ENCODE measurements at regions not wholly inside any gene's neighbourhood (a gene's known extent, or its start where the extent isn't known, plus 50 kb on each side); places are given as distances from the start of the nearest gene placed in this dataset.
"Not testable (repeated sequence)": the region's sequence is repeated elsewhere in the genome, so short reads cannot be mapped to it uniquely, and the experiment has no call there.

DNA sequence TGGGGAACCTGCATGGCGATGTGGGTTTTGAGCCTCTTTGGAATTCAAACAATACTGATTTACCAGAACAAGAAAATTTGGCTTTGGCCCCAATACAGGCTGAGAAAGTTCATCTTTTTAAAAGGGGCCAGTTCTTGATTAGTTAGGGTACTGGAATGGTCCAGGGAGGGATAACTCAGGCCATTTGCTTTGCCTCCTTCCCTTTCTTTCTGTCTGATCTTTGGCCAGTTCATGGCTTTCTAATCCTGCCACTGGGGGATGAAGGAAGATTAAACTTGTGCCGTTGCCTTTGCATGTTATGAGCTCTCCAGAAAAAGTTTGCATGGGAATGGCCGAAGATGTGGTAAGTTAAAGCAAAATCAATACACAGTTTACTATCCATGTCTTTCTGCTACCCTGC is 78.4 kb downstream of the ADAMTS15 start:
- no peak for DNase-seq

DNA sequence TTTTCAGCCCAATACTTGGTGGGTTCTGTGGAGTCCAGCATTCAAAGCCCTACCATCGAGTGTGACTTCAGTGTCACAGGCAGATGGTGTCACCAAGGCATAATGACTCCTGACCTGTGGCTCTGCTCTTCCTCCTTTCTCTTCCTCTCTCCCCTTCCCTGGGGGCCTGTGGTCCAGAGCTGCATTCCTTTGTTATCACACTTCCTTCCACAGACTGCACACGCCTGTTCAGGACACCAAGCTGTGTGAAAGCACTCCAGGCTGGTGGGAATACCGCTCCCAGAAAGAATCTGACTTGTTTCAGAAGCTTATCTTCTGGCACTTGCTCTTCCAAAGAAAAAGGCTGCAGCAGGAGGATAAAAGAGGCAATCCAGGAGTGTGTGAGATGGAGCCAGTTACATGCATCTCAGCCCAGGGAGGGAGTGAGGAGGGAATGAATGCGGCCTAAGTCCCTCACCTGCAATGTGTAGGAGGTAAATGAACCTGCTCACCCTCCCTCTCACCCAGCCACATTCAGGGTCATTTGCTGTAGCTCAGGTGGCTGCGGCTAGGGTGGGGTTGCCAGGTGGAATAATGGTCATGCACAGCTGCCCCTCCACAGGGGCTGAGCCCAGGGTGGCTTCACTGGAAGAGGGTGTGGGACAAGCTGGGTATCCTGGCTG is 79.3 kb downstream of the ADAMTS15 start:
- DNase-seq, result peak; percentile 51

DNA sequence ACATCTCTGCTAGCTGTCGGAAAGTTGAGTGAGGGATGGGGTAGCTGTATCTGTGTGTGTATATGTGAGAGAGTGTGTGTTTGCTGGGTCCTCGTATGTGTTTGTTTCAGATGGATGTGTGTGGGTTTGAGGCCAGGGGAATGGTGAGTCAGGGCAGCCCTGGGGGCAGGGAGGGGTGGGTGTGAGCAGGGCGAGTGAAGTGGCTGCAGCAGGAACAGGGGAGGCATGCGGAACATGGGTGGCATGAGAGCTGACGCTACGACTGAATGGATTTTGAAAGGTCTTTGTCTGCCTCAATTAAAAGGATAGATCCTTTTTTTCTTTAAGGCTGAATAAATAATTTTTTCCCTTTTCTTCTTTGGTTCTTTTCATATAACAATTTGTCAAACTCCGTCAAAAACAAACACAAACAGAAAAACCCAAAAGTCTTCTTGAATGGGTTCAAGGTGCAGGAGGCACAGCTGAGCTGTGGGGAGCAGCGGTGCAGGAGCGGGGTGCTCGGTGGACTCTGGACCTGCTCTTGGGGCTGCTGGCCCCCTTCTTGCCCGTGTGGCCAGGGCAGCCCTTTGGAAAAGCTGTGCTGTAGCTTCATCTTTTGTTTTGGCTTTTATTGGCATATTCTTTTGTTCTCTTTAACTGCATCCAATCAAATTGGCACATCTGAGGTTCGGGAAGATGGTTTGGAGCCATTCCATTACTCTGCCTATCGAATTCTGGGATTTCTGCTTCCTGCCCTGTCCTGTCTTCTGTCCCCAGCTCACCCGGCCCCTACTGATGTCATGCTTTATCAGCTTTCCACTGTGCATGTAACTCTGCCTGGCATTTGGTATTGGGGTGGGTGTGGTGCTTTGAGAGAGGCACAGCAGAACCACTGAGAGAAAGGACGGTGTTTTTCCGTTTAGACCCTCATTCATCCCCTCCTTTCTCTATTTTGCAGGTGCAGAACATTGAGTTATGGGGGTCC is 80.1 kb downstream of the ADAMTS15 start:
- DNase-seq, result peak; percentile 31

DNA sequence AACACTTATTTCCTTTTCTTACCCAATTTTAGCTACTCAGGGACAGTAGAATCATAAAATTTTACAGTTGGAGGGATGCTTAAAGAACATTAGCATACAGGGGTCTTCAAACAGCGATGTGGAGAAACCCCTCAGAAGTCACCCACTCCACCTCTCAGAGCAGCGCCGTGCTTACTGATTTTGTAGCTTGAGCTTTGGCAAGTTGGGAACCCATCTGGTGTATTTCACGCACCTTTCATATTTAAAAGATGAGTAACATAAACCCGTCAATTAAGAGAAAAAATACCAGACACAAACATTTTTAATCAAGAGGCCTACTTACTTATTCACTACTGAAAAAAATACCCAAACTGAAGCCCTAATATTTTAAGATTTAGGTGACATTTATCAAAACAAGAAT is 80.9 kb downstream of the ADAMTS15 start:
- no peak for DNase-seq

DNA sequence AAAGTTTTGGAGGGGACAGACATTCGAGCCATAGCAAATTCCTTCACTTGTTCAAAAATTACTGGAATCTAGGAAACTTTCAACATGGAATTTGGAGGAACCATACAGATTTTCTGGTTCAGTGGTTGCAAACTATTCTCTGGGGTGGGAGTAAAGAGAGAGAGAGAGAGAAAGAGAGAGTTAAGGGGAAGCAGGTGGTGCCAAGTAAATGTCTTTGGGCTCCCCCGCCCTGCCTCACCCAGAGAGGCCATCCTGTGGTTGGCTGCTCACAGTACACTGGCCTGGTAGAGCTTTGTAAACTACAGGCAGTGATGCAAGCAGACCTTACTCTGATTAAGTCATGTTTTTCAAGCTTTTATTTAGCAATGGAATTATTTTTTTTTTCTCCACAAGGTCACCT is 82.6 kb downstream of the ADAMTS15 start:
- peak; percentile 61 for DNase-seq

DNA sequence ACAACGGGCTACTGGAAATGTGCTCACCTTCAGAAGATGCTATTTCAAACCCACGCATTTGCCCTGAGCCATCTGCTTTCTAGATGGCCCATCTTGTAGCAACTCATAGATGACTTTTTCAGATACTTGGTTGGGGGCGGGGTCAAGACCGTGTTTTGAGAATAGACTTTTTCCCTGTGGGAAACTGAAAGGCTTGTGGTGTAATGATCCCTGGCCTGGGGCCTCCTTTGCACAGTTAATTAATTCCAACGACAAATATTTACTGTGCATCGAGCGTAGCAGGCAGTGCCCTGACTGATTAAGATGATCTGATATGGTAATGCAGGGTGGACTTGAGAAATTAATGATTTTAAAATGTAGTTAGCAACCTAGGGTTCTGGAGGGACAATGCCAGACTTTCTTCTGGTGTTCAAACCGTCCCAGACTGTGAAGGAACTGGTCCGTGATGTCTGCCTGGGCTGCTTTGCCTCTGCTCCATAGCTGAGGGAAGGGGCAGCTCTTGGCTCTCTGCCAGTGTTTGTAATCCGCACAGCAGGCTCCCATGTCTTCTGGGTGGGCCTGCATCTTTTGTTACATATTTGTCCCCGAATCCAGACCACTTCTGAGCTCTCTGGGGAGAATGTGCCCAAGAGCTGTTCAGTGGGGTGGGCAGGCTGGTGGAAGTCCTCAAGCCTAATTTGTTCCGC is 84.8 kb downstream of the ADAMTS15 start:
- no peak for DNase-seq

DNA sequence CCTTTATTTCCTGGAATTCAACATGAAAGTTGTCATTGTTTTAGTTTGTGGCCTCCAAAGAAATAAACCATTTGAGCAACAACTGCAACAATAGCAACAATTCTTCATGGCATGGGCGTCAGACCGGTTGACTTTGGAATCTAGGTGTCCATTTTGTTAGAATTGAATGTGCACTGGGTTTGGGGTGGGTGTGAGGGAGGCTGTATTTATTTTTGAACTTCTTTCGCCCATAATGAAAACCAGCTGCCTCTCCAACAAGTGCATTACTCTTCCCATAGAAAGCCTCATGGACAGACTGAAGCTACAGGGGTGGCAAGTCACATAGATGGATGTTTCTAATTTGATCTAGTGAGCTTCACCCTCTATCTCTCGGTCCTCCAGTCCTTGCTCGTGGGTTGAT is 85.4 kb downstream of the ADAMTS15 start:
- peak; percentile 21 for DNase-seq

DNA sequence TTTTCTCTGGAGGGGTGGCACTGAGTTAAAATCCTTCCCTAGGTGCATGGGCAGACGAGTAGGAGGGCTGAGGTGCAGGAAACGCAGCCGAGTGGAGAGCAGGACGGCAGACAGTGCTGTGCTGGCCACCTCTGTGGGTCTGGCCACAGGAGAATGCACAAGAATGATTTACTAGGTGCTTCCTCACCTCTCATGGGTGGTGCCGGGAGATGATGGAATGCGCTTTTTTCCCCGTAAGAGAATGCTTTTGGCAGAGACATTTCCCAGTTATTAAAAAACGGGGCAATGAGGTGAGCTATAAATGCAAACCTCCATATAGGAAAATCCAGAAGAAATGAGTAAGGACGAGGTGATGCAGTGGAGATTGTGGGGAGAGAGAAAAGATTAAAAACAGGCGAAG is 86.1 kb downstream of the ADAMTS15 start:
- DNase-seq, result no peak

DNA sequence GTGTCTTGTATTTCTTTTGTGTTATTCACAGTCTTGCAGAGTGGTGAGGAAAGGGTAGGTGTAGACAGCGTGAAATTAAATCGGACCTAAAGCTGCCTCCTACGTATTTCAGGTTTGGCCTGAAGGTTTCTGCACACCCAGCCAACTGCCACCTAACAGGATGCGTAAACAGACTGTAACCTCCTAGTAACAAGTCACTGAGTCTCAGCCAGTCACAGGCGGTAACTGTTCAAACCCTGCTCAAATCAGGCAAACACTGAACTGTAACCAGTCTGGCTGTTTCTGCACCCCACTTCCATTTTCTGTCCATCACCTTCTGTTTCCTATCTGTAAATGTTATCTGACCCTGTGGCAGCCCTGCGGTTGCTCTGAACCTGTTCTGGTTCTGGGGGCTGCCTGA is 87.1 kb downstream of the ADAMTS15 start:
- no peak for DNase-seq

DNA sequence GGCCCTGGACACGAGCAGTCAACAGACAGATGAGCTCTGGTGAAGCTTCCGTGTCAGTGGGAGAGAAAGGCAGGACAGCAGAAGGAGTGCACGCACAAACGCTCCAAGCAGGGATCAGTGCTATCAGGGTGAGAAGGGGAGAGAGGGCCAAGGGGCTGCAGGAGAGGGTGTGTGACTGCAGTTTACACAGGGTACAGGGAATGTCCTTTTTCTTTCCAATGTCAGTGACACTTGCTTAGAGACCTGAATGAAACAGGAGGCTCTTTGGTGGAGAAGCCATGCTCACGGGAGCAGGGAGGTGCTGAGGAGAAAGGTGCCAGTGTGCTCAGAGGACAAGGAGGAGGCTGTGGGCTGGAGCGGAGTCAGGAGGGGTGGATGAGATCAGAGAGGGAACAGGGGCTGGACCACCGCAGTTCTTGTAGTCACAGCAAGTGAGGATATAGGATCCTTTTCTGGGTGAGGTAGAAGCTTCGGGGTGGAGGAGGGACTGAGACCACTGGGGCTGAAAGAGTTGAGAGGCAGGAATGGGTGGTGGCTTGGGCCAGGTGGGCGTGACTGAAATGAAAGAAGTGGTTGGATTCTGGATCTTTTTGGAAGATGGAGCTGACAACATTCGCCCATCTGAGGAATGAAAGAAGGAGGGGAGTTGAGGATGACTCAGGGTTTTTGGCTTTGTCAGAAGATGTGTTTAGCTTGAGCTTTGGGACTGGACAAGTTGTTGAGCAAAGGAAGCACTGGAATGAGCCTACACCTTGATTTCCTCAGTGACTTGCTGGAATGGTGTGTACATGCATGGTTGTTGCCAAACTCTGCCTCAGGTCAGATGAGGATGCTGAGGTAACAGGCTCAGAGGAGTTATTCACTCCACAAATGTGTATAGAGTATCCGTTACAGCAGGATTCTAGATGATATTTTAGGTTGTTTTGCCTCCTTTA is 87.9 kb downstream of the ADAMTS15 start:
- peak; percentile 18 for DNase-seq

DNA sequence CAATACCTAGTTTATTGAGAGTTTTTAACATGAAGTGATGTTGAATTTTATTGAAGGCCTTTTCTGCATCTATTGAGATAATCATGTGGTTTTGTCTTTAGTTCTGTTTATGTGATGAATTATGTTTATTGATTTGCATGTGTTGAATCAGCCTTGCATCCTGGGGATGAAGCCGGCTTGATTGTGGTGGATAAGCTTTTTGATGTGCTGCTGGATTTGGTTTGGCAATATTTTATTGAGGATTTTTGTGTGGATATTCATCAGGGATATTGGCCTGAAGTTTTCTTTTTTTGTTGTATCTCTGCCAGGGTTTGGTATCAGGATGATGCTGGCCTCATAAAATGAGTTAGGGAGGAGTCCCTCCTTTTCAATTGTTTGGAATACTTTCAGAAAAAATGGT is 91.2 kb downstream of the ADAMTS15 start:
- DNase-seq, result not testable (repeated sequence)

DNA sequence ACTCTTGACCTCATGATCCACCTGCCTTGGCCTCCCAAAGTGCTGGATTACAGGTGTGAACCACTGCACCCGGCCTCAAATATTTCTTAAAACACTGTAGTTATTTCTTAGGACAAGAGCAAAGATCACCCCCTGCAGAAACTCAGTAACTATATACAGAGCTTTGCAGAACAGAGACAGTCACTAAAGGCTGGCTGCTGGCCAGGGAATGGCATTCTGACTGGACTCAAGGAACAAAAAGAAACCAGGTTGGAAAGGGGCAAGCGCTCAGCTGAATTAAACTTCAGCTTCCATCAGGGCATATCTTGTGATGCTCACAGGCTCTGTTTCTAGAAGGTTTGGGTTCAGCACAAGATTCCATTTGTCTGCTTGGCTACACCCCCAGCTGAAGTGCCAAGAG is 95.8 kb downstream of the ADAMTS15 start:
- DNase-seq, result no peak

DNA sequence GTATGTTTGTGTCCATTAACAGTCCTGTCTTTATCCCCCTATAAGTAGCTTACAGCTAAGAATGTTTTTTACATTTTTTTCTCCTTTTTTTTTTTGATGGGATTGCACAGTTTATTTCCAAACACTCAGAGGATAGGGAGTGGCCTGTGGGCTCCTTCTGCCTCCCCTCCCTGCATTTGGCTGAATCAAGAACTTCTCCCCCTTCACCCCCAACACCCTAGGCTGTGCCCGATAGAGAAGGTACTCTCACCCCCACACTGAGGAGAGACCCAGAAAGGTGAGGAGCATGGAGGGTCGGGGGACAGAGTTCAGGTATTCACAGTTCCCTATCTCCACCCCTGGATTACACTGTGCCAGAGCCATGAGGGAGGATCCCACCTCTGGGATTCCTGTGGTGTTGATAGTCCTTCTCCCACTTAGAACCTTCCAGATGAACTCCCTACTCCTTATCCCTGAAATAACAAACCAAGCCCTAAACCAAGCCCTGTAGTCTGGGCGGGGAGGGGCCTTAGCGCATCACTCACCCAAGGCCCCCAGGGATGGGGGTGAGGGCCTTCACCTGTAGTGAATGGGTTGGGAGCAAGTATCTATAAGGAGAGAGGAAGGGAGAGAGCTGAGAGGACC is 97.1 kb downstream of the ADAMTS15 start:
- DNase-seq, result no peak

DNA sequence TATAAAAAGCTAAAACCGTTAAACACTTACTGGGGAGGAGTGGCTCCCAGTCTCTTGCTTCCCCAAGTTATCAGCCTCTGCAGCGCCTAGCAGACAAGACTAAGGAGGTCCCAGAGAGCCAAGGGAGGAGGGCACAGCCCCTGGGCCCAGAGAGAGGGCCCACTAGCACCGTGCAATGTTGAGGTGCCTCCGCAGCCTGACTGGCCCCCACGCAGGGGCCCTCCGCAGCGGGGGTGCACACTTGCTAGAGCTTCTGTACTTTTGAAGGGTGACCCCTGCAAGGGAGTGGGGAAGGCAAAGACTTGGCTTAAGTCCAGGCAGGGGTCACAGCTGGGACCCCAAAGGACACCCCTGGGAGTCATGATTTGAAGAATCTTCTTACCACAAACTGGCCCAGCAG is 98.0 kb downstream of the ADAMTS15 start:
- no peak for DNase-seq

DNA sequence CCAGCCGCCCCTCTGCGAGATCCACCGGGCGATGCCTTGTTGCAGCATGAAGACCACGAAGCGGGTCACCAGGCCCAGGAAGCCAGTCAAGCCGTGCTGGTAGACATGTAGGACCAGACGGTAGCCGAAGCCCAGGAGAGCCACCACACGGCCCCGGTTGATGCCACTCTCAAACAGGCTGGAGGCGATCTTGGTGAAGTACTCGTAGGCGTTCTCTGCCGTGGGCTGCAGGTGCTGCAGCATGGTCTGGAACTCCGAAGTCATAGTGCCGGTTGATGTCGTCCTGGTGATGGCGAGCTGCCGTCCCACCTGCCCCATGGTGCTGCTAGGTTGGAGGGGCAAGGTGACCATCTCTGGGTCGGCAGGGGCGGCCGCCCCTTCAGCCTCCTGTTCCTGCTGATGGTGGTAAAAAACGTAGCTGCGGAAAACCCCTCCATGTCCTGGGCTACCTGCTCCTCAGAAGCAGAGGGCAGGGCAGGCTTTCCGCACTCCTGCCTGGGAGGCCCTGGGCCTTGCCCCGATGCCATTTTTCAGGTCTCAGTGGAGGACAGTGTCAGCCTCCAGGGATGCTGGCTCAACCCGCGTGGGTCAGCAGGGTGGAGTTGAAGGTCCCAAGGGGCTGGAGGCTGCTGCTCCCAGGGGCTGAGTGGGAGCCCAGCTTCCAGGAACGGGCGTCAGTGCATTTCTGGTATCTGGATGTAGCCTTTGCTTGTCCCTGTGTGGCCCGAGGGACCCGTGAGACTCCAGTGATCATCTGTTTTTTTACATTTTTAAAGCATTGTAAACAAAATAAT is 98.7 kb downstream of the ADAMTS15 start:
- DNase-seq, result no peak

DNA sequence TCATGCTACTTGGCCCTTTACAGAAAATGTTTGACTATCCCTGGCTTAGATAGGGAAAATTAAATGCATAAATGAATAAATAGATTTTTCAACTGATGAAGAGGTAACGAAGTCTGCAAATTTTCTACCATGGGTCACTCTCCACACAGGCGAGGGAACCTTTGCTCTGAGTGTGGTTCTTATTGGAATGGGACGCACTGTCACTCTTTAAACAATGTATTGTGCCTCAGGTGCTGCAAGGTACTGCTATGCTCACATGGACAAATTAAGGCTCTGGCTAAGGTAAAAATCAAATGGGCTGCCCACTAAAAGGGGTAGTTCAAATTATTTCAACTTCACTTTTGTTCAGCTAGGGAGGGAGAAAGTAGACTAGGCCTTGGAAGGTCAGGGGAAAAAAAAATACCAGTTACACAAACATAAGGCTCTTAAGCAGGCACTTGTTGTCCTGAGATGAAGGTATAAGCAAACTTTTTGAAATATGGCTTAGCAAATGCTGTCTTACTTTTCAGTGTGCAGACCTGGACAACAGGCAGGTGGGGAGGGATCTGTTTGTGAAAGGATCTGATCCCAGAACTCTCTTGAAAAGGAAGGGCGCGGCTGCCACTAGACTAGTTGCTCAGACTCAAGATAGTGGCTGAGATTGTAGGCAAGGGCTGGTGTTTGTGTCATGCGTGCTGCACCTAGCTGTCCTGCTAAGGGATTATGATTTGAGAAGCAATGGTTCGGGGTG is 99.5 kb downstream of the ADAMTS15 start:
- DNase-seq, result no peak

DNA sequence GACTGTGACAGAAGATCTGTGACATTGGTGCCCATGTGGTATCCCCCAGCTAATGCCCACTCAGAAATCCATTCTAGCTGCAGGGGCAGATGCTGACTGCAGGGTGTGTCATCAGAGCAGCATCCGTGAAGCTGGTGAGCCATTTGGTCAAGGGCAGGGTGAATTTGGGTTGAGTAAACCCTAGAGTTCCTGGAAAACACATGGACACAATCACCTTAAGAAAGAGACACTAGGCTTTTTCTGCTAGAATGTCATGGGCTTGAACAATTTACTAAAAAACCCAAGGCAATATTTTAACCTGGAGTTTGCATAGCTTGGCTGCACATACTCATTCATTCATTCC is 100.0 kb downstream of the ADAMTS15 start:
- no peak for DNase-seq

DNA sequence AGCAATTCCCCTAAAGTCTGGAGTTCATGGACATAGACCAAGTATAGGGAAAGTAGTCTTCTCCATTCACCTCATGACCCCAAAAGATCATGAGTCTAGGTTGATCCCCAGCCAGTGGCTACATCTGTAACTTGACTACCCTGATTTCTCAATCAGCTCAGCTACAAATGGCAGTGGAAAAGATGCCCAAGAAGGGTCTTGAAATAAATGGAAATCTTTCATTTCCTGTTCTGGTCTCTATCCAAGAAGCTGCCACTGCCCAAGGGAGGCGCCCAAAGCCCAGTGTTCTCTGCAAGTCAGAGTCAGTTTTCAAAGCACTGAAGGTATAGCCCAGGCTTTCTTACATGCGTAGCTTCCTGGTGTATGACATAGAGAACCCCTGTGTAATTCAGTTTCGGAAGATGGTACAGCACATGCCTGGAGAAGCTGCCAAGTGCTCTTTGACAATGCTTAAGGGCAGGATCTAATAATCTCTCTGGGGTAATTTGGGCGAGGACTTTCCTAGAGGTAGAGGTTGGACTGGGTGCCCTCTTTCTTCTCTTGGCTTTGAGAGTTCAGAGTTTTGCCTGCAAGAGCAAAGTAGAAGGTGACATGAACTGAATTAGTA is 101.1 kb downstream of the ADAMTS15 start:
- DNase-seq, result no peak

DNA sequence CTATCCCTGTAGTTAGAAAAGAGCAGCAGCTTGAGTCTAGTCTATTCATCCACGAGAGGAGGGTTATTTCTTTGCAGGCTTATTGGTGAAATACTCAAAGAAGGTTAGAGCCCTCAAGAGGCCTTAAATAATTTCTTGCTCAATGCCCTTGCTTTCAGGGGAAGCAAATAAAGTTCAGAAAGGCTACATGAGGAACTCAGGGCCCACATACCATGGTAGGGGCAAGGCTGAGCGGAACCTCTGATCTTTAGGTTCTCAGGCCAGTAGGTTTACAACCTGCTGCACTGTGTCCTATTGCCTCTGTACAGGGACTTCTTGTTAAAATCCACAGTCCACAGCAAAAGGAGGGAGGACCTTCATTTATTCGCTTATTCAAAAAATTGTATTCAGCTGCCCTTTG is 101.7 kb downstream of the ADAMTS15 start:
- DNase-seq, result no peak

DNA sequence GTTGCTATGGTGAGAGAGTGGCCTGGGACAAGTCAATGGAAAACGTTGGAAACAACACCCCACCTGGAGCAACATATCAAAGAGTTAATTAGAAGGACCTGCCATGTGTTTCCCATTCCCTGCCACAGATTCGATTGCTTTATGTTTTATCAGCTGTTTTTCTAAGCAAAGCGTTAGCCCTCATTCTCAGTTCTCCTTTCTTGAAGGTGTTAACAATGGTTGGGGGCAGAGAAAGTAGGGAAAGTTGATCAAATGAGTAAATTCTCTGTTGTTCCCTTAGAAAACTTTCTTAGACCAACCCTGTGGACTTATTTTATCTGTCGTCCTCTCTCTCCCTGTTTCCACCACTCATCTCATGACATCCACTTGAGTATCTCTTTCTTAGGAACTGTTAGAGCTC is 102.5 kb downstream of the ADAMTS15 start:
- DNase-seq, result no peak

Data from fibroblast of skin of abdomen (primary cell).